MM.1S (cell line): ENCODE measurements at regions not wholly inside any gene's neighbourhood (a gene's known extent, or its start where the extent isn't known, plus 50 kb on each side); places are given as distances from the start of the nearest gene placed in this dataset.

ENCODE experiments used
- EZH2 ChIP-seq: fragments of 300-600 bp; sonication (generic); optimal IDR thresholded peaks from 2 replicates; pipeline ENCODE3; 2017; ENCODE audit warnings: low read depth, mild to moderate bottlenecking, antibody characterized with exemption, low read length, mixed read lengths
- EZH2phosphoT487 ChIP-seq: fragments of 300-600 bp; sonication (generic); IDR thresholded peaks from 2 replicates; pipeline ENCODE4 v1.6.1; 2018; ENCODE audit warnings: antibody characterized with exemption, low read length
- TF ChIP-seq, protein P1 (sequence below): fragments of 300-600 bp; sonication (generic); IDR thresholded peaks from 2 replicates; pipeline ENCODE4 v1.5.1; 2016; ENCODE audit warnings: antibody characterized with exemption, low read length, mixed read lengths

DNA sequence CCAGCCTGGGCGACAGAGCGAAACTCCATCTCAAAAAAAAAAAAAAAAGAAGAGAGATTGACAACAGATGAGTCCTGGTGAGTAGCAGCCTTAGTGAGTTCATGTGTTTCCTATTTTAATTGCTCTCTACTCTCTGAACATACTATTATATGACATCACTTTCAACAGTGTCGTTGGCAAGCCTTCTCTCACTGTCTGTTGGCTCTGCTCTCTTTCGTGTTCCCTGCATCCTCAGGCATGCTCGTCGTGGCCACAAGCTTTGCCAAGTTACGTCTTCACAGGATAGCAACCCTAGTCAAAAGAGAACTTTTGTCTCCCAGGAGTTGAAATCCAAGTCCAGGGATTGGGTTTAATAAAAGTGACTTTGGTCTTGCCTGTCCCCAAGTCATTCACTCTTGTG, 117.1 kb upstream of the EGFL6 start:
- TF ChIP-seq EZH2 (no peak), EZH2phosphoT487 (no peak)
- TF ChIP-seq, protein P1, sequence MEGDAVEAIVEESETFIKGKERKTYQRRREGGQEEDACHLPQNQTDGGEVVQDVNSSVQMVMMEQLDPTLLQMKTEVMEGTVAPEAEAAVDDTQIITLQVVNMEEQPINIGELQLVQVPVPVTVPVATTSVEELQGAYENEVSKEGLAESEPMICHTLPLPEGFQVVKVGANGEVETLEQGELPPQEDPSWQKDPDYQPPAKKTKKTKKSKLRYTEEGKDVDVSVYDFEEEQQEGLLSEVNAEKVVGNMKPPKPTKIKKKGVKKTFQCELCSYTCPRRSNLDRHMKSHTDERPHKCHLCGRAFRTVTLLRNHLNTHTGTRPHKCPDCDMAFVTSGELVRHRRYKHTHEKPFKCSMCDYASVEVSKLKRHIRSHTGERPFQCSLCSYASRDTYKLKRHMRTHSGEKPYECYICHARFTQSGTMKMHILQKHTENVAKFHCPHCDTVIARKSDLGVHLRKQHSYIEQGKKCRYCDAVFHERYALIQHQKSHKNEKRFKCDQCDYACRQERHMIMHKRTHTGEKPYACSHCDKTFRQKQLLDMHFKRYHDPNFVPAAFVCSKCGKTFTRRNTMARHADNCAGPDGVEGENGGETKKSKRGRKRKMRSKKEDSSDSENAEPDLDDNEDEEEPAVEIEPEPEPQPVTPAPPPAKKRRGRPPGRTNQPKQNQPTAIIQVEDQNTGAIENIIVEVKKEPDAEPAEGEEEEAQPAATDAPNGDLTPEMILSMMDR: no peak
